ENCODE measurements at regions not wholly inside any gene's neighbourhood (a gene's known extent, or its start where the extent isn't known, plus 50 kb on each side); places are given as distances from the start of the nearest gene placed in this dataset.

- no peak for DNase-seq
- H3K27ac Mint-ChIP-seq, result no peak overlapping the region
- no peak overlapping the region for H3K4me3 Mint-ChIP-seq
- H3K27me3 Mint-ChIP-seq, result no peaks in the 10 kb centered on the region
- H3K9me3 Mint-ChIP-seq, result peaks cover 30% of the 10 kb centered on the region
- H3K4me1 Mint-ChIP-seq, result no peaks in the 10 kb centered on the region
- H3K36me3 Mint-ChIP-seq, result no peaks in the 10 kb centered on the region
- CTCF ChIA-PET, result no interaction called here
Measured at GRCh38 chr16:6932871-6933385, 399.7 kb upstream of the RBFOX1 start.

DNA sequence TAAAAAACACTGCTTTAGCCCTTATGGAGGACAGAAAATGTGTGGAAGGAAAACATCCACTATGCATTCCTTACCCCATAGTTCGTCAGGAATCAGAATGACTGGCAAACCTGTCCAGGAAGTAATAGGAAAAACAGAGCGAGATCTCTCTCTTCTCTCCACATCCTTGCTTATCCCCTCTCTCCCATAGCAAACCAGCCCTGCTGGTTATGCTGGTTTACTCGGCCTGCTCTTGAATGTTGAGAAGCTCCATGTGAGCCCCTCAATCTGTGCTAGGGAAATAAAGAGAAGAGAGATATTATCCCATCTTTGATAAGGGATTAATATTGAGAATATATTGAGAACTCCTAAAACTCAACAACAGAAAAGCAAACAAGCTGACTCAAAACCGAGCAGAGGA is 402.8 kb upstream of the RBFOX1 start:
- Mint-ChIP-seq H3K36me3 (no peaks in the 10 kb centered on the region), H3K27ac (no peak overlapping the region)

DNA sequence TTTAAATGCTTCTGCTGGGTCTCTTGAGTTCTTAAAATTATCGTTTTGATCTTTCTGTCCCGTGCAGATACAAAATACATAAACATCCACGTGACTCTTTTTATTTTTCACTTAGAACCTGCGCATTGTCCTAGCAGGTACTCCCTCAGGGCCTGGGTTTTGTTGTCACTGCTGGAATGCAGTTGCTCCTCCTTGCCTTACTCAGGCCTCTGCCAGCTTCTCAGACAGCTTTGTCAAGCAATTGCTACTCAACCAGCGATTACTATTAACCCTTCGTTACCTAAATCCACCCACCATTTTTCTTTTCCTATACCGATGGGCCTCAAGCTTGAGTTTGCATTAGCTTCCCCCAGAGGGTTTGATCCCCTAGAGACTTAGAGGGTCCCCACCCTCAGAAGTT is 405.9 kb upstream of the RBFOX1 start:
- peaks cover 23% of the 10 kb centered on the region for H3K9me3 Mint-ChIP-seq
- H3K36me3 Mint-ChIP-seq, result no peaks in the 10 kb centered on the region
- DNase-seq, result no peak
- H3K27ac Mint-ChIP-seq, result no peak overlapping the region
- CTCF ChIA-PET, result no interaction called here
- no peak overlapping the region for H3K4me3 Mint-ChIP-seq
- H3K27me3 Mint-ChIP-seq, result no peaks in the 10 kb centered on the region
- H3K4me1 Mint-ChIP-seq, result no peaks in the 10 kb centered on the region

More for the DNA sequence above, 402.8 kb upstream of the RBFOX1 start:
- Mint-ChIP-seq H3K4me1 (no peaks in the 10 kb centered on the region), H3K27me3 (no peaks in the 10 kb centered on the region), H3K9me3 (peaks cover 22% of the 10 kb centered on the region), H3K4me3 (no peak overlapping the region)
- DNase-seq, result no peak
- CTCF ChIA-PET, result no interaction called here

- no peak for DNase-seq
- CTCF ChIA-PET, result no interaction called here
- no peaks in the 10 kb centered on the region for H3K4me1 Mint-ChIP-seq
- H3K27me3 Mint-ChIP-seq, result no peaks in the 10 kb centered on the region
- H3K4me3 Mint-ChIP-seq, result no peak overlapping the region
- no peak overlapping the region for H3K27ac Mint-ChIP-seq
- peaks cover 25% of the 10 kb centered on the region for H3K9me3 Mint-ChIP-seq
- no peaks in the 10 kb centered on the region for H3K36me3 Mint-ChIP-seq
Measured at GRCh38 chr16:6926341-6926740, 406.3 kb upstream of the RBFOX1 start.

DNA sequence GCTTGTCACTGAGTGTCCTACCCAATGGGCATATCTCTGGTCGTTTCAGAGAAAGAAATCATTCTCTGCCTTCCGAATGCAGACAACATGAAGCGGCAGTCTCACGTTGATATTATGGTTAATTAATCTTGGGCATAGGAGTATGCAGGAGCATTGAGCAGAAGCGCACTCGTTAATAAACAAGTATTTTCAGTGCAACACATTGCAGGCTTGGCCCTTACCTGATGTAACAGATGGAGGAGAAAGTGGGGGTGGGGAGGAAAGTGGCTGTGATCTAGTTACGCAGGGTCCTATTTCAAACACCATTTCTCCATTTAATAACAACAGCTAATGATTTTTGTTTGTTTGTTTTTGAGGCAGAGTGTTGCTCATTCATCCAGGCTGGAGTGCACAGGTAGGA is 414.0 kb upstream of the RBFOX1 start:
- CTCF ChIA-PET, result no interaction called here

GRCh38 chr16:6916946-6917345 is 415.7 kb upstream of the RBFOX1 start:
- H3K27ac Mint-ChIP-seq, result no peak overlapping the region
- H3K9me3 Mint-ChIP-seq, result peaks cover 33% of the 10 kb centered on the region
- H3K27me3 Mint-ChIP-seq, result no peaks in the 10 kb centered on the region
- CTCF ChIA-PET, result no interaction called here
- no peaks in the 10 kb centered on the region for H3K36me3 Mint-ChIP-seq
- no peak overlapping the region for H3K4me3 Mint-ChIP-seq
- DNase-seq, result no peak
- no peaks in the 10 kb centered on the region for H3K4me1 Mint-ChIP-seq

More for the DNA sequence above, 414.0 kb upstream of the RBFOX1 start:
- Mint-ChIP-seq H3K27ac (no peak overlapping the region), H3K27me3 (no peaks in the 10 kb centered on the region), H3K9me3 (peaks cover 38% of the 10 kb centered on the region), H3K4me3 (no peak overlapping the region), H3K4me1 (no peaks in the 10 kb centered on the region), H3K36me3 (no peaks in the 10 kb centered on the region)
- no peak for DNase-seq

GRCh38 chr16:6913566-6913965 is 419.1 kb upstream of the RBFOX1 start:
- CTCF ChIA-PET, result no interaction called here
- Mint-ChIP-seq H3K36me3 (no peaks in the 10 kb centered on the region), H3K4me1 (no peaks in the 10 kb centered on the region), H3K9me3 (peaks cover 27% of the 10 kb centered on the region), H3K27ac (no peak overlapping the region), H3K4me3 (no peak overlapping the region), H3K27me3 (no peaks in the 10 kb centered on the region)
- no peak for DNase-seq

DNA sequence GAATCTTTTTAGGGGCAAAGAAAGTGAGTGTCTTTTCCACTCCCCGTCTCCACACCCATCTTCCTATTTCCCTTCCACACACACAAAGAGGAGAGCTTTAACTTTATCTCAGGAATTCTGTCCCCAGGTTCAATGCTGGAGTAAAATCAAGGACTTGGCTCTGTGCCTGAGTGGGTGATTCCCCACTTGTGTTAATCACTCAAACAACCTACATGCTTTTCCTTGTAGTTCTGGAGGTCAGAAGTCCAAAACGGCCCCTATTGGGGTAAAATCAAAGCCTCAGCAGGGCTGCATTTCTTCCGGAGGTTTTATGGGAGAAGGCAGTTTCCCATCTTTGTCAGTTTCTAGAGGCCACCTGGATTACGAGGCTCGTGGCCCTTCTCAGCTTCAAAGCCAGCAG is 422.3 kb upstream of the RBFOX1 start:
- Mint-ChIP-seq H3K36me3 (no peaks in the 10 kb centered on the region), H3K4me3 (no peak overlapping the region), H3K4me1 (no peaks in the 10 kb centered on the region), H3K27ac (no peak overlapping the region), H3K27me3 (no peaks in the 10 kb centered on the region), H3K9me3 (peaks cover 29% of the 10 kb centered on the region)
- CTCF ChIA-PET, result no interaction called here
- DNase-seq, result no peak

- H3K9me3 Mint-ChIP-seq, result peaks cover 37% of the 10 kb centered on the region
- H3K4me3 Mint-ChIP-seq, result no peak overlapping the region
- CTCF ChIA-PET, result no interaction called here
- H3K27me3 Mint-ChIP-seq, result no peaks in the 10 kb centered on the region
- H3K27ac Mint-ChIP-seq, result no peak overlapping the region
- H3K36me3 Mint-ChIP-seq, result no peaks in the 10 kb centered on the region
- H3K4me1 Mint-ChIP-seq, result no peaks in the 10 kb centered on the region
- DNase-seq, result no peak
Measured at GRCh38 chr16:6905601-6906000, 427.0 kb upstream of the RBFOX1 start.

- Mint-ChIP-seq H3K9me3 (peaks cover 45% of the 10 kb centered on the region), H3K4me3 (no peak overlapping the region), H3K27me3 (no peaks in the 10 kb centered on the region), H3K27ac (no peak overlapping the region), H3K4me1 (no peaks in the 10 kb centered on the region), H3K36me3 (no peaks in the 10 kb centered on the region)
- DNase-seq, result no peak
- CTCF ChIA-PET, result no interaction called here
Measured at GRCh38 chr16:6903671-6904070, 429.0 kb upstream of the RBFOX1 start.

DNA sequence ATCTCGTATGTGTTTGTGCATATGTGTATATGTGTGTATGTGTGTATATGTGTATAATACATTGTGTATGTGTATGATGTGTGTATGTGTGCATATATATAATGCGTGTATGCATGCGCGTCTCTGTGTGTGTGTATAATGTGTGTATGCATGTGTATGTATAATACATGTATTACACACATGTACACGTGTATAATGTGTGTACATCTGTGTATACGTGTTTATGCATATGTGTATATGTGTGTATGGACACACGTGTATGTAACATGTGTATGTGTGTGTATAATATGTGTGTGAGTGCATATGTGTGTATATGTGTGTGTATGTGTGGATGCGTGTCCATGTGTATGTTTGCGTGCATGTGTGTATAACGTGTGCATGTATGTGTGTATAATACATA is 433.7 kb upstream of the RBFOX1 start:
- DNase-seq, result no peak
- Mint-ChIP-seq H3K27ac (no peak overlapping the region), H3K27me3 (no peaks in the 10 kb centered on the region), H3K9me3 (peaks cover 32% of the 10 kb centered on the region), H3K4me1 (no peaks in the 10 kb centered on the region), H3K36me3 (no peaks in the 10 kb centered on the region), H3K4me3 (no peak overlapping the region)
- CTCF ChIA-PET, result no interaction called here

DNA sequence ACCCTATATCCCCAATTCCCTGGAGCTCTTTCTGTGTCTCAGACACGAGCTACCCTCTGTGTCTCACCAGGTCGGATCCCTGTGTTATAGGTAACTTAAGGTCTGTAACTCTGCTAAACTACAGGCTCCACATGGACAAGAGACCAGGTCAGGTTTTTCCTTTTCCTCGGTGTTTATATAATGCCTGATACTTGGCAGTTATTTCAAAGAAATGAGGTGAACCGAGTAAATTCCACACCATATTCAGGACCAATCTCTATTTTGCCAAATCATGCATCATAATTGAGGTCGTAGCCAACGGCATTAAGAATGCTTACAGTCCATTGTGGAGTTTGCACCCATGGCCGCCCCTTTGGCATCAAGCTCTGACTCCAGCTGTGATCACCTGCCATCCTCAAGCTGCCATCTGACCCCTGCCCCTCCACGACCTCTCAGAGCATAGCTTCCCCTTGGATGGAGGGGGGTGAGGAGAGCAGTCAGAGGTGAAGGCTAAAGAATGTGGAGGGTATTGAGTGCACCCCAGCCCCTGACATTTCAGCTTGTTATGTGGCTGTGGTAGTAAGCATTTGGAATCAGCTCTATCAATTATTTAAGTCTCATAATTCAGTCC is 434.7 kb upstream of the RBFOX1 start:
- H3K27ac Mint-ChIP-seq, result no peak overlapping the region
- DNase-seq, result no peak
- H3K9me3 Mint-ChIP-seq, result peaks cover 32% of the 10 kb centered on the region
- no peak overlapping the region for H3K4me3 Mint-ChIP-seq
- CTCF ChIA-PET, result no interaction called here
- H3K27me3 Mint-ChIP-seq, result no peaks in the 10 kb centered on the region
- no peaks in the 10 kb centered on the region for H3K36me3 Mint-ChIP-seq
- no peaks in the 10 kb centered on the region for H3K4me1 Mint-ChIP-seq

DNA sequence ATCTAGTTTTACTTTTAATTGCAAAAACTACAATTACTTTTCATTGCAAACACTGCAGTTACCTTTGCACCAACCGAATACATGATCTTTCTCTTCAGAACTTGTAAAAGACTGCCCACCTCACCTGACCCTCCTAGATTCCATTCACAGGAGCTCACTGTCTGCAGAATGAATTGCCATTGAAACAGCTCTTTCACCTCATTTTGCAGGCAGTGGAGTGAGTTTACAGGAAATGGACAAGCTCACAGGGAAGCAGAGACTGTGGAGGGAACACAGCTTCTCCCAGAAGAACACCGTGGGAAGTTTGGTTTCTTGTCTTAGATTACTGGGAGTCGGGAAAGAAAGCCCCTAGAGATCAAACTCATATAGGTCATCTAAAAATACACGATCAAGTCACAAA is 439.7 kb upstream of the RBFOX1 start:
- Mint-ChIP-seq H3K36me3 (no peaks in the 10 kb centered on the region), H3K9me3 (peaks cover 22% of the 10 kb centered on the region), H3K4me1 (no peaks in the 10 kb centered on the region), H3K27ac (no peak overlapping the region), H3K4me3 (no peak overlapping the region), H3K27me3 (no peaks in the 10 kb centered on the region)
- DNase-seq, result no peak
- CTCF ChIA-PET, result no interaction called here

DNA sequence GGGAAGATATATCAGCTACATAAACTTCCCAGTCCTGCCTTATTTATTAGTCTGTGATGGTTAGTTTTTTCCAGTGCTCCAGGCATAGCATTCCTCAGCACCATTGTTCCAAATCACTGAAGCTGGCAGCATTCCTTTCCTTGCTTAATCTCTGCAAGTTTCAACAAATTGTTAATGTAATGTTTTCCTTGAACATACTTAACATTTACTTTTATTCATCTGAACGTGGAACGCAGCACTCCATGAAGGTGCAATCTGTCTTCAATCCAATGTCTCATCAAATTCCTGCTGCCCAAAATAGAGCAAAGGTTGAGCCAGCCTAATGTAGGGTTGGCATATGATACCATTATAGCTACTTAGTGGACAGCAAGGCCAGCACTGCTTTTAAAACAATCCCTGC is 441.1 kb upstream of the RBFOX1 start:
- Mint-ChIP-seq H3K36me3 (no peaks in the 10 kb centered on the region), H3K9me3 (peaks cover 29% of the 10 kb centered on the region), H3K27ac (no peak overlapping the region), H3K27me3 (no peaks in the 10 kb centered on the region), H3K4me3 (no peak overlapping the region), H3K4me1 (no peaks in the 10 kb centered on the region)
- CTCF ChIA-PET, result no interaction called here
- DNase-seq, result no peak

DNA sequence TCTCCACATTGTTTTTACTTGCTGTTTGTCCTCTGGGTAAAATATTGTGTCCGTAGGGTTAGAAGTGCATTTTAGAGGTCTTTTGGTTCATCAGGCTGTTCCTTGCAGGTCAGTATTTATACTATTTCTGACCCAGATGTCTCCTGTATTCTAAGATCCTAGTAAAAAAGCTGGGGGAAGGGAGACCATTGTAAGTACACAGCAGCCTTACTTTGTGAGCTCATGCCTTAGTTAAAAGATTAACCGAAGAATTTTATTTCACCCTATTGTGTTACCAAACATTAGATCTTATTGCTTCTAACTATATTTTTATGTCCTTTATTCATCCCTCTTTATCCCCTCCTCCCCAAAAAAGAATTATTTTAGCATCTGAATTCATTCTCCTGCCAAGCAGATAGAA is 444.1 kb upstream of the RBFOX1 start:
- DNase-seq, result no peak
- Mint-ChIP-seq H3K27ac (no peak overlapping the region), H3K36me3 (no peaks in the 10 kb centered on the region), H3K27me3 (no peaks in the 10 kb centered on the region), H3K4me1 (no peaks in the 10 kb centered on the region), H3K4me3 (no peak overlapping the region), H3K9me3 (peaks cover 31% of the 10 kb centered on the region)
- CTCF ChIA-PET, result no interaction called here

DNA sequence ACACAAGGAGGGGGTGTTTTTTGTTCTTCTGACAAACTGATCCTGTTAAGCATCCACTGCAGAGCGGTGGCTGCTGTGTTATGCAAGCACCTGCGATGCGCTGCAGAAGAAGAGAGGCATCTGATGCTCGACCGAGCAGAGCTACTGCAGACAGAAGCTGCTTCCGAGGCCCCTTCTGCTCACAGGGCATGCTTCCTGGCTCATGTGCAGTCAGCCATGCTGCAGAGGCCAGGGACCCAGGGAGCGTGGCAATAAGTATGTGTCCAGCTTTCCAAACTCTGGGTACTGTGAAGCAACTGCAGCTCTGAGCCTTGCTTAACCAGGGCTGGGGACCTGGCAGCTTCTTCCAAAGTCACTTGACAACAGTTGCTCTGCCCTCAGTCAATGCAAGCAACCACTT is 448.6 kb upstream of the RBFOX1 start:
- DNase-seq, result no peak
- CTCF ChIA-PET, result no interaction called here
- Mint-ChIP-seq H3K27ac (no peak overlapping the region), H3K4me1 (no peaks in the 10 kb centered on the region), H3K9me3 (peaks cover 23% of the 10 kb centered on the region), H3K4me3 (no peak overlapping the region), H3K27me3 (no peaks in the 10 kb centered on the region), H3K36me3 (no peaks in the 10 kb centered on the region)
